ENCODE measurements at regions not wholly inside any gene's neighbourhood (a gene's known extent, or its start where the extent isn't known, plus 50 kb on each side); places are given as distances from the start of the nearest gene placed in this dataset.

GRCh38 chr1:106526650-106527049 is 529.8 kb upstream of the PRMT6 start:
- no peak for TF ChIP-seq CTCF (IDR thresholded peaks at IDR 0.05)
- no peak for TF ChIP-seq EP300 (IDR thresholded peaks at IDR 0.05)
- TF ChIP-seq POLR2A (IDR thresholded peaks at IDR 0.05): no peak
- WGBS, 3 donors: 50 to 73% (median 51%) methylated on average over 2 of the region's 2 CpGs
- no peak overlapping the region for H3K4me3 ChIP-seq
- no peak for DNase-seq
- no peaks in the 10 kb centered on the region for H3K27me3 ChIP-seq
- intact Hi-C loops (cut with DNase I): no loop called here
- no peaks in the 10 kb centered on the region for H3K4me1 ChIP-seq (ENCODE audit: insufficient read depth)
- H3K9me3 ChIP-seq: no peaks in the 10 kb centered on the region
- H3K36me3 ChIP-seq: no peaks in the 10 kb centered on the region
- no peak overlapping the region for H3K27ac ChIP-seq

GRCh38 chr1:106534612-106535011 is 521.9 kb upstream of the PRMT6 start:
- Histone ChIP-seq H3K27me3 (no peaks in the 10 kb centered on the region), H3K9me3 (no peaks in the 10 kb centered on the region), H3K4me1 (ENCODE audit: insufficient read depth) (no peaks in the 10 kb centered on the region), H3K36me3 (no peaks in the 10 kb centered on the region), H3K4me3 (no peak overlapping the region), H3K27ac (no peak overlapping the region)
- no peak for DNase-seq
- 59 to 64% (median 63%) methylated on average over 2 of the region's 2 CpGs for WGBS, 3 donors
- TF ChIP-seq CTCF (IDR thresholded peaks at IDR 0.05) (no peak), EP300 (IDR thresholded peaks at IDR 0.05) (no peak), POLR2A (IDR thresholded peaks at IDR 0.05) (no peak)
- intact Hi-C loops (cut with DNase I): no loop called here

GRCh38 chr1:106536741-106537140 is 519.7 kb upstream of the PRMT6 start:
- Histone ChIP-seq H3K4me1 (ENCODE audit: insufficient read depth) (no peaks in the 10 kb centered on the region), H3K27me3 (no peaks in the 10 kb centered on the region), H3K9me3 (no peaks in the 10 kb centered on the region), H3K36me3 (no peaks in the 10 kb centered on the region), H3K4me3 (no peak overlapping the region), H3K27ac (no peak overlapping the region)
- TF ChIP-seq EP300 (IDR thresholded peaks at IDR 0.05): no peak
- TF ChIP-seq POLR2A (IDR thresholded peaks at IDR 0.05): no peak
- no peak for TF ChIP-seq CTCF (IDR thresholded peaks at IDR 0.05)
- no peak for DNase-seq
- intact Hi-C loops (cut with DNase I): no loop called here

- intact Hi-C loops (cut with DNase I): no loop called here
- 31 to 70% (median 36%) methylated on average over 1 of the region's 1 CpG for WGBS, 3 donors
- H3K4me3 ChIP-seq: no peak overlapping the region
- no peaks in the 10 kb centered on the region for H3K27me3 ChIP-seq
- H3K27ac ChIP-seq: no peak overlapping the region
- H3K9me3 ChIP-seq: no peaks in the 10 kb centered on the region
- H3K4me1 ChIP-seq (ENCODE audit: insufficient read depth): no peaks in the 10 kb centered on the region
- no peak for DNase-seq
- TF ChIP-seq CTCF (IDR thresholded peaks at IDR 0.05) (no peak), POLR2A (IDR thresholded peaks at IDR 0.05) (no peak), EP300 (IDR thresholded peaks at IDR 0.05) (no peak)
- no peaks in the 10 kb centered on the region for H3K36me3 ChIP-seq
These were observed 507.7 kb upstream of the PRMT6 start for GRCh38 chr1:106548726-106549125.

DNA sequence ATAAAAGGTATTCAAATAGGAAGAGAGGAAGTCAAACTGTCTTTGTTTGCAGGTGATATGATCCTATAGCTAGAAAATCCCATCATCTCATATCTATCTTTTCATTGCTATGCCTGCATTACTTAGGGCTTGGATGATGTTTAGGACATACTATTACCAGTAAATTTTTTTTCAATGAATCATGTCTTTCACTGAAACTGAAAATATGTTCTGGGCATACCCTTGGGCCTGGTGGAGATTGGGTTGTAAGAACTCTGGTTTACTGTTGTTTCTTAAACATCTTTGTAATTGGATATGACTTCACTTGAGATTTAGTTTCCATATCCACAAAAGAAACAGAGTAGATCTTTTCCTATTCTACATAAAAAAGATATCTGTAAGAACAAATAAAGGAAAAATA is 502.2 kb upstream of the PRMT6 start:
- Histone ChIP-seq H3K36me3 (no peaks in the 10 kb centered on the region), H3K4me1 (ENCODE audit: insufficient read depth) (no peaks in the 10 kb centered on the region), H3K9me3 (no peaks in the 10 kb centered on the region), H3K4me3 (no peak overlapping the region), H3K27me3 (no peaks in the 10 kb centered on the region), H3K27ac (no peak overlapping the region)
- intact Hi-C loops (cut with DNase I): no loop called here
- no peak for DNase-seq
- no peak for TF ChIP-seq POLR2A (IDR thresholded peaks at IDR 0.05)
- no peak for TF ChIP-seq EP300 (IDR thresholded peaks at IDR 0.05)
- TF ChIP-seq CTCF (IDR thresholded peaks at IDR 0.05): no peak
